Mesenchymal stem cell (in vitro differentiated cells and primary cell): ENCODE measurements at regions not wholly inside any gene's neighbourhood (a gene's known extent, or its start where the extent isn't known, plus 50 kb on each side); places are given as distances from the start of the nearest gene placed in this dataset.
A peak's percentile ranks its signal among the peaks of the same experiment; 100 is the strongest.

Source experiments
- DNase-seq: peaks from one replicate; pipeline ENCODE4 v3.0.0-alpha.2; 2013
- H2AFZ ChIP-seq: one replicate; pipeline ENCODE4 v1.6.1; 2013; ENCODE audit warnings: low read depth, mild to moderate bottlenecking, control low read depth, inconsistent platforms, low read length, moderate library complexity
- H2AK5ac ChIP-seq: 2 replicates; pipeline ENCODE4 v1.6.1; 2013; ENCODE audit warnings: low read length, moderate library complexity, mild to moderate bottlenecking, inconsistent platforms; ENCODE audit not compliant: severe bottlenecking
- H2BK120ac ChIP-seq: one replicate; pipeline ENCODE4 v1.6.1; 2013; ENCODE audit warnings: low read depth, mild to moderate bottlenecking, inconsistent platforms, low read length, moderate library complexity
- H2BK12ac ChIP-seq, 2 experiments: one replicate each; pipeline ENCODE4 v1.6.1; 2013; ENCODE audit warnings: inconsistent platforms in 2 of 2, low read length in 2 of 2, mild to moderate bottlenecking in 2 of 2, moderate library complexity in 2 of 2, control low read depth in 1 of 2
- H2BK15ac ChIP-seq: one replicate; pipeline ENCODE4 v1.6.1; 2013; ENCODE audit warnings: mild to moderate bottlenecking, low read depth, inconsistent platforms; ENCODE audit not compliant: poor library complexity, severe bottlenecking
- H2BK5ac ChIP-seq: 2 replicates; pipeline ENCODE4 v1.6.1; 2013; ENCODE audit warnings: low read depth, mild to moderate bottlenecking, low read length, control low read depth, inconsistent platforms; ENCODE audit not compliant: poor library complexity, severe bottlenecking
- H3K14ac ChIP-seq, 2 experiments: one replicate each; pipeline ENCODE4 v1.6.1; 2013; ENCODE audit warnings: inconsistent platforms in 2 of 2, low read length in 2 of 2, control low read depth in 1 of 2, mild to moderate bottlenecking in 1 of 2, moderate library complexity in 1 of 2
- H3K18ac ChIP-seq, 2 experiments: one replicate each; pipeline ENCODE4 v1.6.1; 2013; ENCODE audit warnings: inconsistent platforms in 2 of 2, low read length in 2 of 2, control low read depth in 1 of 2, low read depth in 1 of 2, mild to moderate bottlenecking in 1 of 2
- H3K23ac ChIP-seq, 2 experiments: one replicate each; pipeline ENCODE4 v1.6.1; 2013; ENCODE audit warnings: inconsistent platforms in 2 of 2, low read length in 2 of 2, mild to moderate bottlenecking in 2 of 2, moderate library complexity in 2 of 2, control low read depth in 1 of 2
- H3K27ac ChIP-seq: 2 replicates; pipeline ENCODE4 v1.5.1; 2013; ENCODE audit warnings: mild to moderate bottlenecking, moderate library complexity, low read length, control low read depth, inconsistent platforms; ENCODE audit not compliant: poor library complexity, severe bottlenecking
- H3K27me3 ChIP-seq, 2 experiments: 2 replicates each; pipeline versions ENCODE4 v1.6.1 to v1.7.0; 2013; ENCODE audit warnings: low read length in 2 of 2, mild to moderate bottlenecking in 2 of 2, moderate library complexity in 2 of 2, control low read depth in 1 of 2, inconsistent platforms in 1 of 2; ENCODE audit not compliant: control insufficient read depth in 1 of 2, insufficient read depth in 1 of 2
- H3K36me3 ChIP-seq, 2 experiments: 2 replicates each; pipeline versions ENCODE4 v1.6.1 to v1.7.0; 2013; ENCODE audit warnings: low read length in 2 of 2, control low read depth in 1 of 2, inconsistent platforms in 1 of 2, low read depth in 1 of 2, mild to moderate bottlenecking in 1 of 2; ENCODE audit not compliant: insufficient read depth in 2 of 2, control insufficient read depth in 1 of 2
- H3K4ac ChIP-seq, 2 experiments: one replicate each; pipeline ENCODE4 v1.6.1; 2013; ENCODE audit warnings: inconsistent platforms in 2 of 2, low read length in 2 of 2, mild to moderate bottlenecking in 2 of 2, moderate library complexity in 2 of 2, control low read depth in 1 of 2, low read depth in 1 of 2
- H3K4me1 ChIP-seq: 2 replicates; pipeline ENCODE4 v1.6.1; 2013; ENCODE audit warnings: low read depth, low read length, control low read depth; ENCODE audit not compliant: control insufficient read depth, insufficient read depth
- H3K4me2 ChIP-seq: 2 replicates; pipeline ENCODE4 v1.6.1; 2013; ENCODE audit warnings: low read length, mild to moderate bottlenecking, inconsistent platforms; ENCODE audit not compliant: poor library complexity, severe bottlenecking
- H3K4me3 ChIP-seq, 2 experiments: 2 replicates each; pipeline versions ENCODE4 v1.5.1 to v1.7.0; 2013; ENCODE audit warnings: low read length in 2 of 2, mild to moderate bottlenecking in 2 of 2, control low read depth in 1 of 2, low read depth in 1 of 2; ENCODE audit not compliant: insufficient read depth in 1 of 2
- H3K79me1 ChIP-seq: replicated peaks from 2 replicates; pipeline ENCODE4 v1.6.1; 2013; ENCODE audit warnings: mild to moderate bottlenecking, control low read depth, low read length, inconsistent platforms; ENCODE audit not compliant: poor library complexity, severe bottlenecking
- H3K9ac ChIP-seq: 2 replicates; pipeline ENCODE4 v1.7.0; 2013; ENCODE audit warnings: mild to moderate bottlenecking, low read length, moderate library complexity
- H3K9me3 ChIP-seq: 2 replicates; pipeline ENCODE4 v1.7.0; 2013; ENCODE audit warnings: mild to moderate bottlenecking, low read length; ENCODE audit not compliant: control insufficient read depth
- H4K8ac ChIP-seq: one replicate; pipeline ENCODE4 v1.6.1; 2013; ENCODE audit warnings: inconsistent platforms, mild to moderate bottlenecking, low read length, moderate library complexity
- H4K91ac ChIP-seq: one replicate; pipeline ENCODE4 v1.6.1; 2013; ENCODE audit warnings: mild to moderate bottlenecking, low read length, inconsistent platforms
- WGBS: methylation state at CpG from one replicate; pipeline ENCODE4 v1.1.7; 2013; ENCODE audit warnings: mixed read lengths; 5-methylcytosine and 5-hydroxymethylcytosine counted together

- H3K4ac ChIP-seq: no peak overlapping the region
- peak; percentile 81 for DNase-seq
- H3K36me3 ChIP-seq: no peaks in the 10 kb centered on the region
- peaks cover 0 to 2% of the 10 kb centered on the region in 2 experiments for H3K27me3 ChIP-seq
- H3K18ac ChIP-seq: no peak overlapping the region
- peak overlapping the region; percentile 91 for H3K27ac ChIP-seq
- no peak overlapping the region for H4K8ac ChIP-seq
- H3K79me1 ChIP-seq: no peaks in the 10 kb centered on the region
- peak overlapping the region; percentile 35 for H2BK5ac ChIP-seq
- H3K4me2 ChIP-seq: no peak overlapping the region
- no peak overlapping the region for H3K4me3 ChIP-seq
- no peak overlapping the region for H3K9ac ChIP-seq
- no peak overlapping the region for H2BK15ac ChIP-seq
- no peak overlapping the region for H2AFZ ChIP-seq
- 29% methylated on average over 5 of the region's 6 CpGs for WGBS
- H3K9me3 ChIP-seq: no peaks in the 10 kb centered on the region
- H3K14ac ChIP-seq: no peak overlapping the region
- peak overlapping the region; percentile 56 for H2AK5ac ChIP-seq
- H2BK12ac ChIP-seq: peak overlapping the region; percentile 15 to 28
- no peak overlapping the region for H2BK120ac ChIP-seq
- H3K4me1 ChIP-seq: peaks cover 18% of the 10 kb centered on the region
- no peak overlapping the region for H4K91ac ChIP-seq
- no peak overlapping the region for H3K23ac ChIP-seq
These were observed 58.7 kb downstream of the EDN1 start for GRCh38 chr6:12348530-12349511.

GRCh38 chr6:12350644-12351170 is 60.5 kb downstream of the EDN1 start:
- Histone ChIP-seq H2BK120ac (no peak overlapping the region), H2BK15ac (no peak overlapping the region), H3K9ac (no peak overlapping the region), H2AK5ac (peak overlapping the region; percentile 77), H4K8ac (no peak overlapping the region), H4K91ac (no peak overlapping the region), H3K14ac (no peak overlapping the region), H3K4ac (no peak overlapping the region), H2BK12ac (no peak overlapping the region), H3K4me3 (no peak overlapping the region), H2AFZ (no peak overlapping the region), H3K9me3 (no peaks in the 10 kb centered on the region), H3K4me1 (peaks cover 8% of the 10 kb centered on the region), H3K18ac (no peak overlapping the region), H3K79me1 (no peaks in the 10 kb centered on the region), H3K27ac (no peak overlapping the region), H3K27me3 (no peaks in the 10 kb centered on the region), H2BK5ac (no peak overlapping the region), H3K4me2 (no peak overlapping the region), H3K36me3 (no peaks in the 10 kb centered on the region), H3K23ac (no peak overlapping the region)
- DNase-seq: no peak
- 96% methylated on average over 1 of the region's 1 CpG for WGBS

- DNase-seq: no peak
- no peak overlapping the region for H2BK15ac ChIP-seq
- H3K23ac ChIP-seq: no peak overlapping the region
- no peak overlapping the region for H2BK12ac ChIP-seq
- no peaks in the 10 kb centered on the region for H3K27me3 ChIP-seq
- no peak overlapping the region for H3K27ac ChIP-seq
- H3K14ac ChIP-seq: no peak overlapping the region
- no peak overlapping the region for H2BK120ac ChIP-seq
- no peak overlapping the region for H4K91ac ChIP-seq
- H3K36me3 ChIP-seq: no peaks in the 10 kb centered on the region
- no peak overlapping the region for H3K9ac ChIP-seq
- no peak overlapping the region for H3K18ac ChIP-seq
- H2BK5ac ChIP-seq: no peak overlapping the region
- no peak overlapping the region for H3K4me2 ChIP-seq
- H3K4me3 ChIP-seq: no peak overlapping the region
- H3K9me3 ChIP-seq: no peaks in the 10 kb centered on the region
- H2AFZ ChIP-seq: no peak overlapping the region
- no peak overlapping the region for H3K4ac ChIP-seq
- no peak overlapping the region for H4K8ac ChIP-seq
- H2AK5ac ChIP-seq: peak overlapping the region; percentile 39
- H3K4me1 ChIP-seq: peaks cover 6% of the 10 kb centered on the region
- no peaks in the 10 kb centered on the region for H3K79me1 ChIP-seq
These were observed 61.5 kb downstream of the EDN1 start for GRCh38 chr6:12351672-12352071.

GRCh38 chr6:12353731-12354130 is 63.6 kb downstream of the EDN1 start:
- 94% methylated on average over 2 of the region's 3 CpGs for WGBS

More at GRCh38 chr6:12353731-12354130, 63.6 kb downstream of the EDN1 start:
- Histone ChIP-seq H3K23ac (no peak overlapping the region), H4K8ac (no peak overlapping the region), H3K14ac (no peak overlapping the region), H3K27ac (peak overlapping the region; percentile 49), H3K9ac (no peak overlapping the region), H3K27me3 (no peaks in the 10 kb centered on the region), H2BK15ac (no peak overlapping the region), H3K79me1 (no peaks in the 10 kb centered on the region), H2AK5ac (peak overlapping the region; percentile 14), H3K4me1 (peaks cover 3% of the 10 kb centered on the region), H2BK5ac (no peak overlapping the region), H2BK12ac (peak overlapping the region in 1 of 2 experiments; percentile 16), H3K4me2 (no peak overlapping the region), H4K91ac (no peak overlapping the region), H3K18ac (no peak overlapping the region), H3K4ac (no peak overlapping the region), H3K36me3 (no peaks in the 10 kb centered on the region), H2AFZ (no peak overlapping the region), H3K4me3 (no peak overlapping the region), H2BK120ac (no peak overlapping the region), H3K9me3 (no peaks in the 10 kb centered on the region)
- DNase-seq: no peak
